ENCODE measurements at regions not wholly inside any gene's neighbourhood (a gene's known extent, or its start where the extent isn't known, plus 50 kb on each side); places are given as distances from the start of the nearest gene placed in this dataset.

- FAIRE-seq = no peak
Observed at GRCh38 chr2:15718944-15719323, 127.3 kb downstream of the DDX1 start.

GRCh38 chr2:15719566-15720313, 128.1 kb downstream of the DDX1 start:
- FAIRE-seq (no peak), DNase-seq (ENCODE audit: low spot score) (no peak)

More at GRCh38 chr2:15718944-15719323, 127.3 kb downstream of the DDX1 start:
- no peak for DNase-seq (ENCODE audit: low spot score)

- FAIRE-seq = no peak
- DNase-seq (ENCODE audit: low spot score) = no peak
Observed at GRCh38 chr2:15720561-15721307, 129.1 kb downstream of the DDX1 start.

- FAIRE-seq (no peak), DNase-seq (ENCODE audit: low spot score) (no peak)
Observed at GRCh38 chr2:15721411-15722067, 129.9 kb downstream of the DDX1 start.

- no peak for DNase-seq (ENCODE audit: low spot score)
- no peak for FAIRE-seq
Observed at GRCh38 chr2:15722980-15723379, 131.3 kb downstream of the DDX1 start.

- DNase-seq (ENCODE audit: low spot score) = no peak
- FAIRE-seq = no peak
Observed at GRCh38 chr2:15724235-15724634, 132.6 kb downstream of the DDX1 start.

- FAIRE-seq (no peak), DNase-seq (ENCODE audit: low spot score) (no peak)
Observed at GRCh38 chr2:15725101-15725781, 133.6 kb downstream of the DDX1 start.

GRCh38 chr2:15725782-15726112, 134.1 kb downstream of the DDX1 start:
- FAIRE-seq = no peak

GRCh38 chr2:15726321-15727057, 134.8 kb downstream of the DDX1 start:
- no peak for DNase-seq (ENCODE audit: low spot score)
- no peak for FAIRE-seq

More at GRCh38 chr2:15725782-15726112, 134.1 kb downstream of the DDX1 start:
- no peak for DNase-seq (ENCODE audit: low spot score)

- no peak for FAIRE-seq
Observed at GRCh38 chr2:15727396-15728244, 136.0 kb downstream of the DDX1 start.

GRCh38 chr2:15728245-15728938, 136.7 kb downstream of the DDX1 start:
- no peak for DNase-seq (ENCODE audit: low spot score)
- no peak for FAIRE-seq

More at GRCh38 chr2:15727396-15728244, 136.0 kb downstream of the DDX1 start:
- no peak for DNase-seq (ENCODE audit: low spot score)

- DNase-seq (ENCODE audit: low spot score) (no peak), FAIRE-seq (no peak)
Observed at GRCh38 chr2:15729001-15729400, 137.3 kb downstream of the DDX1 start.

- no peak for FAIRE-seq
- no peak for DNase-seq (ENCODE audit: low spot score)
Observed at GRCh38 chr2:15729709-15730544, 138.3 kb downstream of the DDX1 start.

GRCh38 chr2:15730545-15731212, 139.0 kb downstream of the DDX1 start:
- FAIRE-seq (peak; percentile 90), DNase-seq (ENCODE audit: low spot score) (peak; percentile 86)

- no peak for FAIRE-seq
- no peak for DNase-seq (ENCODE audit: low spot score)
Observed at GRCh38 chr2:15731213-15731888, 139.7 kb downstream of the DDX1 start.

- DNase-seq (ENCODE audit: low spot score) = no peak
- no peak for FAIRE-seq
Observed at GRCh38 chr2:15731889-15732271, 140.2 kb downstream of the DDX1 start.

- no peak for DNase-seq (ENCODE audit: low spot score)
- FAIRE-seq = no peak
Observed at GRCh38 chr2:15732341-15733077, 140.8 kb downstream of the DDX1 start.
